Activated naive CD4-positive, alpha-beta T cell treated with anti-CD3 and anti-CD28 coated beads, Interleukin-2, amount 10 ng/mL, durations not matched to agents 7 days and 5 days (primary cell): ENCODE measurements at regions not wholly inside any gene's neighbourhood (a gene's known extent, or its start where the extent isn't known, plus 50 kb on each side); places are given as distances from the start of the nearest gene placed in this dataset.
A peak's percentile ranks its signal among the peaks of the same experiment; 100 is the strongest.

ENCODE experiments used
- CTCF ChIA-PET: fragments of 350-600 bp; sonication (Branson Sonifier 250); formaldehyde crosslinking; loops from one replicate; lab custom pipeline; 2021; ENCODE audit warnings: antibody characterized with exemption; lab: Charles Lee
- DNase-seq: peaks from one replicate; pipeline ENCODE4 v3.0.0-alpha.2; 2020
- H3K27ac Mint-ChIP-seq: one replicate; pipeline ENCODE4 v1.8.0; 2021; ENCODE audit warnings: mild to moderate bottlenecking, moderate library complexity, mixed read lengths
- H3K27me3 Mint-ChIP-seq: one replicate; pipeline ENCODE4 v1.8.0; 2021; ENCODE audit warnings: mild to moderate bottlenecking, mixed read lengths
- H3K36me3 Mint-ChIP-seq: one replicate; pipeline ENCODE4 v1.8.0; 2021; ENCODE audit warnings: mixed read lengths
- H3K4me1 Mint-ChIP-seq: one replicate; pipeline ENCODE4 v1.8.0; 2021; ENCODE audit warnings: mixed read lengths
- H3K4me3 Mint-ChIP-seq: one replicate; pipeline ENCODE4 v1.8.0; 2021; ENCODE audit warnings: mild to moderate bottlenecking, moderate library complexity, mixed read lengths
- H3K9me3 Mint-ChIP-seq: one replicate; pipeline ENCODE4 v1.8.0; 2021; ENCODE audit warnings: mixed read lengths

- Mint-ChIP-seq H3K36me3 (no peaks in the 10 kb centered on the region), H3K9me3 (no peaks in the 10 kb centered on the region), H3K4me1 (no peaks in the 10 kb centered on the region), H3K4me3 (no peak overlapping the region), H3K27ac (no peak overlapping the region), H3K27me3 (no peaks in the 10 kb centered on the region)
- no peak for DNase-seq
- CTCF ChIA-PET: no interaction called here
Measured at GRCh38 chr3:115503394-115503793, 119.9 kb upstream of the GAP43 start.

GRCh38 chr3:115508562-115508961, 114.7 kb upstream of the GAP43 start:
- no peak for DNase-seq
- Mint-ChIP-seq H3K9me3 (no peaks in the 10 kb centered on the region), H3K4me1 (peaks cover 19% of the 10 kb centered on the region), H3K4me3 (no peak overlapping the region), H3K36me3 (no peaks in the 10 kb centered on the region), H3K27me3 (peaks cover 21% of the 10 kb centered on the region), H3K27ac (no peak overlapping the region)
- CTCF ChIA-PET: no interaction called here

GRCh38 chr3:115512565-115513415, 110.5 kb upstream of the GAP43 start:
- no peaks in the 10 kb centered on the region for H3K36me3 Mint-ChIP-seq
- H3K9me3 Mint-ChIP-seq: no peaks in the 10 kb centered on the region
- peak; percentile 21 for DNase-seq

GRCh38 chr3:115513416-115513800, 109.9 kb upstream of the GAP43 start:
- CTCF ChIA-PET: no interaction called here

More at GRCh38 chr3:115512565-115513415, 110.5 kb upstream of the GAP43 start:
- peak overlapping the region; percentile 71 for H3K4me3 Mint-ChIP-seq
- no peak overlapping the region for H3K27ac Mint-ChIP-seq
- peaks cover 21% of the 10 kb centered on the region for H3K27me3 Mint-ChIP-seq
- peaks cover 20% of the 10 kb centered on the region for H3K4me1 Mint-ChIP-seq
- CTCF ChIA-PET: no interaction called here

DNA sequence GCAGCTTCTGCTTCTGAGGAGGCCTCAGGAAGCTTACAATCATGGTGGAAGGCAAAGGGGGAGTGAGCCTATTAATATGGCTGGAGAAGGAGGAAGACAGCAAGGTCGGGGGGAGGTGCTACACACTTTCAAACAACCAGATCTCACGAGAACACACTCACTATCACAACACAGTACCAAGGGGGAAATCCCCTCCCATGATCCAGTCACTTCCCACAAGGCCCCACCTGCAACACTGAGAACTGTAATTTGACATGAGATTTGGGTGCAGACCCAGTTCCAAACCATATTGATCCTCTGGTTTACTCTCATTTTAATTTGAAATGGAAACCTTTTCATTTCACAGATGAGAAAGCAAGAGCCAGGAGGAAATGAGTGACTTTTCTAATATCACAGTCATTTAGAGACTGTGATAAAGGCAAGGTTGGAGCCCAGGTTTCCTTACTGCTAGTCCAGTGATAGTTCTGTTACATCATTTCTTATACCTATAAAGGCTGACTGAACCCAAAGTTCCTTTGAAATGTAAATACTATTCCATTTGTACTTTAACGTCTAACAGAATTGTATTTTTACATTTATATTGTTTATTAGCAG, 105.8 kb upstream of the GAP43 start:
- no peaks in the 10 kb centered on the region for H3K36me3 Mint-ChIP-seq
- CTCF ChIA-PET: no interaction called here
- no peak overlapping the region for H3K4me3 Mint-ChIP-seq
- DNase-seq: no peak
- H3K4me1 Mint-ChIP-seq: peaks cover 14% of the 10 kb centered on the region
- H3K9me3 Mint-ChIP-seq: no peaks in the 10 kb centered on the region
- peaks cover 6% of the 10 kb centered on the region for H3K27me3 Mint-ChIP-seq
- no peak overlapping the region for H3K27ac Mint-ChIP-seq

More at GRCh38 chr3:115513416-115513800, 109.9 kb upstream of the GAP43 start:
- no peak for DNase-seq
- Mint-ChIP-seq H3K4me1 (peaks cover 20% of the 10 kb centered on the region), H3K9me3 (no peaks in the 10 kb centered on the region), H3K27ac (no peak overlapping the region), H3K27me3 (peaks cover 21% of the 10 kb centered on the region), H3K4me3 (peak overlapping the region; percentile 71), H3K36me3 (no peaks in the 10 kb centered on the region)

DNA sequence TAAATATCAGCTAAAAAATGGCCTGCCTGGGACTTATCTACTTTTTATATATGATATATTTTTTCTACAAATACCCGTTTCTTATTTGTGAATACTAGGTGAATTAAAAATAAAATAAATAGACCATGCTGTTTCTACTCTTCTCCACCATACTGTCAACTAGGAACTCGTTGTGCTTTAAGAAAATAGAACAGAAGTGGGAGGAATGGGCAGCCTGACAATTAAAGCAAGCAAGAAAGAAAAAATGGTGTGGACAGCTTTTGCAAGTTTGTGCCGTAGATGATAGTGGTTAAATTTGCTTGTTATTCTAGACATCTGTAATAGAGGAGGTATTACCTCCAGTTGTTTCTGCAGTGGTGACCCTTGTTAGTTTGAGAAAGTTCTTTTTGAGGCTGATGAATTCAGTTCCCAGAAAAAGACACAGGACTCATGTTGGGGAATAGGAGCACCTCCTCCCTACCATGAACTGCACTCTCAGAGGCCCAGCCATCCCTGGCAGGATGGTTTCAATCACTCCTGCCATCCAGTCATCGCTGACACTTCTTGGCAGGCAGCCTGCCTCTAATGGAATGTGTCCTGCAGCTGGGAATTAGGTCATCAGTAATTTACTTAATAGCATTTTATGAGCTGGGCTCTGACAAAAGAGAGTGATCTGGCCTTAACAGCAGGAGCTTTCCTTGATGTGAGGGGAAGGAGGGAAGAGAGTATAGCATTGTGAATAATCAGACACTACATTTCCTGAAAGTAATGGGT, 105.0 kb upstream of the GAP43 start:
- peaks cover 6% of the 10 kb centered on the region for H3K4me1 Mint-ChIP-seq
- H3K9me3 Mint-ChIP-seq: no peaks in the 10 kb centered on the region
- H3K36me3 Mint-ChIP-seq: no peaks in the 10 kb centered on the region
- no peak overlapping the region for H3K27ac Mint-ChIP-seq
- no peaks in the 10 kb centered on the region for H3K27me3 Mint-ChIP-seq
- CTCF ChIA-PET: no interaction called here
- H3K4me3 Mint-ChIP-seq: no peak overlapping the region
- no peak for DNase-seq

DNA sequence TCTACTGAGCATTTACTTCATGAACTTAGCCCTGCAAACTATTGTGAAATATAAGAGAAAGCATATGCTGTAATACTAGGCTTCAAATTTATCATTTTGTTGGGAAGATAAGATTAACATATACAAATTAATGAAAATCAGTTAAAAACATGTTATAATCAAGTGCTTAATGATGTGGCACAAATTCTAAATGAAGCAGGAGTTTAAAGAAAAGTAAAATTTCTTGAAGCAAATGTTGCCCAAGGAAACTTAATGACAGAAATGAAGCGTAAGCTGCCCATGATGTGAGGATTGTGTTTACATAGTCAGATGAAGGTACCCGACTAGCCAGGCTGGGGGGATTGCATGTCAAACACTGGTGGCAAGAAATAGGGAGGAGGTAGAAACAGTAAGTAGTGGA, 103.1 kb upstream of the GAP43 start:
- no peak overlapping the region for H3K4me3 Mint-ChIP-seq
- no peak overlapping the region for H3K27ac Mint-ChIP-seq
- CTCF ChIA-PET: no interaction called here
- H3K4me1 Mint-ChIP-seq: peaks cover 3% of the 10 kb centered on the region
- H3K36me3 Mint-ChIP-seq: no peaks in the 10 kb centered on the region
- H3K9me3 Mint-ChIP-seq: no peaks in the 10 kb centered on the region
- no peaks in the 10 kb centered on the region for H3K27me3 Mint-ChIP-seq
- DNase-seq: no peak

DNA sequence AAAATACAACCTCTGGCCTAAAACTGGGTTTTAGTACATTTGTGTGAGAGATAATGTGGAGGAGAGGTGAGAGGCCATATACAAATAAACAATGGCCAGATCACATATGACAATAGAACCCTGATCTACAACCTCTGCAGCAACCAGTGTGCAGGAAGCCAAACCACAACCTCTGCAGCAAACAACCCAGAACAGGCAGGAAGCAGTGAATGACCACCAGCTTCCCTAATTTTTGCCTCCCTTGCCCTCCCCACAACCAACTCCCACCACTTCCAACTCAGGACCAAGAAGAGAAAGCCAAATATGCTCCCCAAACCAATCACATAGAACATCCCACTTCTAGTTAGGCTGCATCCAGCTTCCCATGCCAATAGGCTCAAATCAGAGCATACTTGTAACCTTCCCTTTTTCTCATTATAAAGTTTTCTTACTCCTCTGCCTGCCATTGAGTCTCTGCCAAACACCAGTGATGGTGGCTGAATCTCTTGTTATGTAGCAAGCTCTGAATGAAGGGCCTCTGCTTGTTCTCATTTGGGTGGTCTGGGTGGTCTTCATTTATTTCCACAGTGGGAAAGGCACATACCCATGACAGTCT, 102.6 kb upstream of the GAP43 start:
- no peak overlapping the region for H3K4me3 Mint-ChIP-seq
- H3K9me3 Mint-ChIP-seq: no peaks in the 10 kb centered on the region
- no peak overlapping the region for H3K27ac Mint-ChIP-seq
- CTCF ChIA-PET: no interaction called here
- peaks cover 3% of the 10 kb centered on the region for H3K4me1 Mint-ChIP-seq
- H3K27me3 Mint-ChIP-seq: no peaks in the 10 kb centered on the region
- no peaks in the 10 kb centered on the region for H3K36me3 Mint-ChIP-seq
- DNase-seq: no peak

GRCh38 chr3:115523458-115523857, 99.9 kb upstream of the GAP43 start:
- H3K4me1 Mint-ChIP-seq: peaks cover 3% of the 10 kb centered on the region
- H3K36me3 Mint-ChIP-seq: no peaks in the 10 kb centered on the region
- CTCF ChIA-PET: no interaction called here
- DNase-seq: no peak
- H3K9me3 Mint-ChIP-seq: no peaks in the 10 kb centered on the region
- no peaks in the 10 kb centered on the region for H3K27me3 Mint-ChIP-seq
- H3K27ac Mint-ChIP-seq: no peak overlapping the region
- no peak overlapping the region for H3K4me3 Mint-ChIP-seq

DNA sequence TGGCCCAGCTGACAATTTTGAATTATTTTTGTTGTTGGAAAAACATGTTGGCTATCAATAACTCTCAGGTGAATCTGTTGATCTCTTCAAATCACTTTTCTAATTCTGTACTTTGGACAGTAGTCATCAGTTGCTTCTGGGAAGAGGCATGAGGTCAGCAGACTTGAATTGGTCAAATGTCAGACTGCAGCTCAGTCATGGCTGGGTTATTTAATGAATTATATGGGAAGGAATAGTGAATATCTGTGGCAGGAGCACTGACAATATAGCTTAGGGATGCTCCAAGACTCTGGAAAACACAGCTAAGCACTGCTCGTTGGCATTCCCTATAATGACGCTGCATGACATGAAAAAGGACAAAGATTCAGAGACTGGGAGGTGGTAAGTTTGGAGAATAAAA, 98.8 kb upstream of the GAP43 start:
- CTCF ChIA-PET: interaction anchor here (1.4 kb wide), 1 partner anchor 433 kb away, joined by 3 read pairs; no protein-coding TSS in a partner anchor
- H3K36me3 Mint-ChIP-seq: no peaks in the 10 kb centered on the region
- no peaks in the 10 kb centered on the region for H3K9me3 Mint-ChIP-seq
- no peak for DNase-seq
- no peak overlapping the region for H3K4me3 Mint-ChIP-seq
- peaks cover 3% of the 10 kb centered on the region for H3K4me1 Mint-ChIP-seq
- no peaks in the 10 kb centered on the region for H3K27me3 Mint-ChIP-seq
- H3K27ac Mint-ChIP-seq: no peak overlapping the region

DNA sequence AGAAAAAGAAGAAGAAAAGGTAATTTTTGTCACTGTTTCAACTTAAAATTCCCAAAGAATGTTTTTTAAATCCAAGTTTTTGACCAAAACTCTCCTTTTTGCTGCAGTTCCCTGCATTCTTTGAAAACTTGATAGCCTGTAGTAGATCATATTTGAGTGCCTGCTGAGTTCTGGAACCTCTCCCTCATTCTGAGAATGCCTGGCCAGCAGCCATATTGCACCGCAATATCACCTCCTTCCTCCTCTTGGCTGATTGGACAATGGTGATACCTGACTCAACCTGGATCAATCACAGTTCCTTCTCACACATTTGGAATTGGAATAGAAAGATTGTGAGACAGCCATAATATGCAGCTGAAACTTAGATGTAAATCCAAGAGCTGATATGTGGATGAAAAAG, 97.6 kb upstream of the GAP43 start:
- Mint-ChIP-seq H3K4me1 (no peaks in the 10 kb centered on the region), H3K27ac (no peak overlapping the region), H3K27me3 (no peaks in the 10 kb centered on the region), H3K9me3 (no peaks in the 10 kb centered on the region), H3K36me3 (no peaks in the 10 kb centered on the region), H3K4me3 (no peak overlapping the region)
- DNase-seq: no peak
- CTCF ChIA-PET: interaction anchor here (1.4 kb wide), 1 partner anchor 434 kb away, joined by 3 read pairs; no protein-coding TSS in a partner anchor

GRCh38 chr3:115533218-115533617, 90.1 kb upstream of the GAP43 start:
- no peak for DNase-seq
- Mint-ChIP-seq H3K4me1 (no peaks in the 10 kb centered on the region), H3K27me3 (peaks cover 4% of the 10 kb centered on the region), H3K9me3 (no peaks in the 10 kb centered on the region), H3K36me3 (no peaks in the 10 kb centered on the region), H3K27ac (no peak overlapping the region), H3K4me3 (no peak overlapping the region)
- CTCF ChIA-PET: interaction anchor here (1.0 kb wide), 1 partner anchor 13 kb away, joined by 3 read pairs; no protein-coding TSS in a partner anchor

- Mint-ChIP-seq H3K9me3 (no peaks in the 10 kb centered on the region), H3K27me3 (peaks cover 4% of the 10 kb centered on the region), H3K4me3 (no peak overlapping the region), H3K36me3 (no peaks in the 10 kb centered on the region), H3K4me1 (no peaks in the 10 kb centered on the region), H3K27ac (no peak overlapping the region)
- no peak for DNase-seq
- CTCF ChIA-PET: no interaction called here
Measured at GRCh38 chr3:115536171-115536570, 87.1 kb upstream of the GAP43 start.

DNA sequence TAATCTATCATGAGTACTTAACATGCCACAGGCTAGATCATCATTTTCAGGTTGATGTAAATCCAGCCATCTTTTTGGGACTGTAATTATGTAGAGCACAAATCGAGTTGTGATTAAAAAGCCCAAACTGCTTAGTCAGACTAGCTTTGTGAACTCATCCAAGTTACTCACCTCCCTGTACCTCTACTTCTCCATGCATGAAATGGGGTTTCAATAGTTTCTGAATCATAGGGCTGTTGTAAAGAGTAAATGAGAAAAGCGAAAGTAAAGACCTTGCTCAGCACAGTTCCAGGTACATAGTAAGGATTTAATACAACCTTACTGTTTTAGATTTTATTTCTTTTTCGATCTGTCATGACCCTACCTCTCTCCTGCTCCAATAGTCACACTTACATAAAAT, 85.6 kb upstream of the GAP43 start:
- Mint-ChIP-seq H3K36me3 (no peaks in the 10 kb centered on the region), H3K27ac (no peak overlapping the region), H3K4me1 (no peaks in the 10 kb centered on the region), H3K9me3 (no peaks in the 10 kb centered on the region), H3K4me3 (no peak overlapping the region), H3K27me3 (peaks cover 4% of the 10 kb centered on the region)
- CTCF ChIA-PET: interaction anchor here (0.7 kb wide), 1 partner anchor 15 kb away, joined by 3 read pairs; no protein-coding TSS in a partner anchor
- no peak for DNase-seq
